ENCODE measurements at regions not wholly inside any gene's neighbourhood (a gene's known extent, or its start where the extent isn't known, plus 50 kb on each side); places are given as distances from the start of the nearest gene placed in this dataset.

GRCh38 chr5:57817924-57818323 lies 335.3 kb upstream of the ACTBL2 start:
- TF ChIP-seq ATF3 (IDR thresholded peaks at IDR 0.05; ENCODE audit: insufficient read depth, low read depth, low read length) (no peak), CTCF (IDR thresholded peaks at IDR 0.05; ENCODE audit: control extremely low read depth in 1 of 3, insufficient read depth in 1 of 3, low read depth in 1 of 3, low read length in 3 of 3) (no peak), EZH2 (IDR thresholded peaks at IDR 0.05; ENCODE audit: low read depth, low read length, severe bottlenecking) (no peak), HDAC2 (IDR thresholded peaks at IDR 0.05; ENCODE audit: borderline replicate concordance in 1 of 2, low read depth in 2 of 2, low read length in 2 of 2) (no peak), TAF1 (IDR thresholded peaks at IDR 0.05; ENCODE audit: low read depth, low read length) (no peak), RFX5 (IDR thresholded peaks at IDR 0.05; ENCODE audit: borderline replicate concordance, low read depth, low read length) (no peak), BRCA1 (IDR thresholded peaks at IDR 0.05; ENCODE audit: low read depth, low read length) (no peak)

Measured in H1 (cell line).